ENCODE measurements at regions not wholly inside any gene's neighbourhood (a gene's known extent, or its start where the extent isn't known, plus 50 kb on each side); places are given as distances from the start of the nearest gene placed in this dataset.

DNA sequence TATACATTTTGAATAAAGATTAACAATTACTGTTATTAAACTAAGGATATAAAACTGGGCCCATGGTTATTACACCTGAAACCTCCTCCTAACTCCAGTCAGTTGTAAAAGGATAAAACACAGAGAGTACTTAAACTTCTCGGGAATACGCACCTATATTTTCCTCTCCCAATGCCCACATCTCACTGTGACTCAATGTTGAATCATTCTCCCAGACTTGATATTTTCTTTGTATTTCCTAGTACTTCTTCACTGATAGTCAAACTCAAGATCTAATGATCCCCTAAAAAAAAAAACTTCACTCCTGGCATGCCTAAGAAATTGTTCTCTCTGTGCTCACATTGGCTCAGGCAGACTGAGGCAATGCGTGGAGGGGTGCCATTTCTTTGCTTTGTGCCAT is 212.5 kb upstream of the DKK2 start:
- TF ChIP-seq, protein P1, sequence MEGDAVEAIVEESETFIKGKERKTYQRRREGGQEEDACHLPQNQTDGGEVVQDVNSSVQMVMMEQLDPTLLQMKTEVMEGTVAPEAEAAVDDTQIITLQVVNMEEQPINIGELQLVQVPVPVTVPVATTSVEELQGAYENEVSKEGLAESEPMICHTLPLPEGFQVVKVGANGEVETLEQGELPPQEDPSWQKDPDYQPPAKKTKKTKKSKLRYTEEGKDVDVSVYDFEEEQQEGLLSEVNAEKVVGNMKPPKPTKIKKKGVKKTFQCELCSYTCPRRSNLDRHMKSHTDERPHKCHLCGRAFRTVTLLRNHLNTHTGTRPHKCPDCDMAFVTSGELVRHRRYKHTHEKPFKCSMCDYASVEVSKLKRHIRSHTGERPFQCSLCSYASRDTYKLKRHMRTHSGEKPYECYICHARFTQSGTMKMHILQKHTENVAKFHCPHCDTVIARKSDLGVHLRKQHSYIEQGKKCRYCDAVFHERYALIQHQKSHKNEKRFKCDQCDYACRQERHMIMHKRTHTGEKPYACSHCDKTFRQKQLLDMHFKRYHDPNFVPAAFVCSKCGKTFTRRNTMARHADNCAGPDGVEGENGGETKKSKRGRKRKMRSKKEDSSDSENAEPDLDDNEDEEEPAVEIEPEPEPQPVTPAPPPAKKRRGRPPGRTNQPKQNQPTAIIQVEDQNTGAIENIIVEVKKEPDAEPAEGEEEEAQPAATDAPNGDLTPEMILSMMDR (IDR thresholded peaks at IDR 0.05): no peak
- TF ChIP-seq POLR2A (IDR thresholded peaks at IDR 0.05; ENCODE audit: low read depth): no peak
- TF ChIP-seq POLR2AphosphoS5 (IDR thresholded peaks at IDR 0.05): no peak
- no peak for TF ChIP-seq EP300 (IDR thresholded peaks at IDR 0.05)
